Inflammatory macrophage treated with lipopolysaccharide for 4 hours (primary cell): ENCODE measurements at regions not wholly inside any gene's neighbourhood (a gene's known extent, or its start where the extent isn't known, plus 50 kb on each side); places are given as distances from the start of the nearest gene placed in this dataset.
A peak's percentile ranks its signal among the peaks of the same experiment; 100 is the strongest.
"Not testable (repeated sequence)": the region's sequence is repeated elsewhere in the genome, so short reads cannot be mapped to it uniquely, and the experiment has no call there.

Source experiments
- DNase-seq: peaks from one replicate; pipeline ENCODE4 v3.0.0-alpha.2; 2020

DNA sequence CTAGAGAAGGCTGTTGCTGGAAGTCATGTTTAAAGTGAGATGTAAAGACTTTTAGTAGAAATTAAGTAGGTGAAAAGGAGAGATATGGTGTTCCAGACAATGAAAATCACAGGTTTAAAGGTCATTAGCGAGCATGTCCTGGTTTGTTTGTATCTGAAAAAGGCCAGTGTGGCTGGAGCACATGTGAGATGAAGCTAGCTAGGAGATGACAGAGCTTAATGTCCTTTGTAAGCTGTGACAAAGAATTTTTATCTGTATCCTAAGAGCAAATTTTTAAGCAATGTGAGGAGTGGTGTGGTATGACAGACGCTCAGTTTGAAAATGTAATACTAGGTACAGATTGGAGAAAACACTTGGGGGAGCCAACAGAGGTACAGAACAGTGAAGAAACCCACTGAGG is 567.2 kb upstream of the ARRDC3 start:
- no peak for DNase-seq

DNA sequence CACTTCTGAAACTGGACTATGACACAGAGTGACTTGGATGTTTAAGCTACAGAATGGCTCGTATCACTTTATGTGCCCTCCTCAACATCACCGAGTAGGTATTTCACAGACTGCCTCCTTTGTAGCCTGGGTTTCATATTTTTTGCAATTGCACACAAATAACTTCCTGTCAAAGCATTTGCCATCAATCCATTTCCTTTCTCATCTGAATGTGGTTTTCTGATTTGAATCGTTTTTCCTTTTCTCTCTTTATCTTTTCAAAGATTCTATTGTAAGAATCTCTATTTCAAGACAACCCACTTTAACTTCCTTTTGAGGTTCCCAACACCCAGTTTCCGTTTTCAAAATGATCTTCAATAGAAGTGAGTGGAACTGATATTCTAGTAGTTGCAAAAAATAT is 563.8 kb upstream of the ARRDC3 start:
- no peak for DNase-seq

DNA sequence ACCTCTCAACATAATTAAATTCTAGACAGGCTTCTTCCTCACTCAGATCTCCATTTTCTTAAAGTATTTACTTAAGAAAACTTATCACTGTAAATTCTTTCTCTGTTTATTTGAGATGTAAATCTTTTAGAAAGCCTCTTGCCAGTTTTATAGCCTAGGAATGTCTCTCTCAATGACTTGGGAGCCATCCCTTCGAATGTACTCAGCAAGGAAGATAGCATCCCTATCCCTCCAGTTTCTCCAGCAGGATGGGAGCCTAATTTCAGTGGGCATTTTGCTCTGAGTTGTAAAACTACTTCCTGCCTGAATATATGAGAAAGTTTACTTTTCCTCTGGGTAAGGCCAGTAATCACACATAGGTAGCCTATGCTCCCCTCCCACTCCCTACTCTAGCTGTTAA is 558.5 kb upstream of the ARRDC3 start:
- DNase-seq, result no peak

- no peak for DNase-seq
Measured at GRCh38 chr5:91938441-91938840, 555.3 kb upstream of the ARRDC3 start.

DNA sequence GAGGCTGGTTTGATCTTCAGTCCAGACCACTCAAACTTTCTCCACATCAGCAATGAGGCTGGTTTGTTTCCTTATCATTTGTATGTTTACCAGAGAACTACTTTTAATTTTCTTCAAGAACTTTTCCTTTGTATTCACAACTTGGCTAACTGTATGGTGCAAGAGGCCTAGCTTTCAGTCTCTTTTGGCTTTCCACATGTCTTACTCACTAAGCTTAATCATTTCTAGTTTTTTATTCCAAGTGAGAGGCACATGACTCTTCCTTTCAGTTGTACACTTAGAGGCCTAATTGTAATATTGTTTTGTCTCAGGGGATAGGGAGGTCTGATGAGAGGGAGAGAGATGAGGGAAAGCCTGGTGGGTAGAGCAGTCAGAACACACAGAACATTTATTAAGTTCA is 554.0 kb upstream of the ARRDC3 start:
- DNase-seq, result no peak

DNA sequence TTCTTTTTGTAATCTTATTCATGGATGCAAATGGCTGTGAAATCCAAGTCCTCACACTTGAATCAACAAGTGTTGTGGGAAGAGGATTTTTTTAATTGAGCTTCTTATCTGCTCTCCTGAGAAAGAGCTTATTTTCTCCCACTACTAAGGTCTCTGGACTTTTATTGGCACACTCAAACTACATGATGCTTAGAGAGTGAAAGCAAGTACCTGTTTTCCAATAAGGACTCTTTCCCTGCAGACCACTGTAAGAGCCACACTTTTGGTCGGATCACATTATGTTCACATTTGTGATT is 546.4 kb upstream of the ARRDC3 start:
- DNase-seq, result no peak

GRCh38 chr5:91928754-91929521 is 545.8 kb upstream of the ARRDC3 start:
- DNase-seq, result peak; percentile 3

GRCh38 chr5:91927439-91927838 is 544.3 kb upstream of the ARRDC3 start:
- DNase-seq, result no peak

GRCh38 chr5:91925249-91925648 is 542.1 kb upstream of the ARRDC3 start:
- DNase-seq, result no peak

DNA sequence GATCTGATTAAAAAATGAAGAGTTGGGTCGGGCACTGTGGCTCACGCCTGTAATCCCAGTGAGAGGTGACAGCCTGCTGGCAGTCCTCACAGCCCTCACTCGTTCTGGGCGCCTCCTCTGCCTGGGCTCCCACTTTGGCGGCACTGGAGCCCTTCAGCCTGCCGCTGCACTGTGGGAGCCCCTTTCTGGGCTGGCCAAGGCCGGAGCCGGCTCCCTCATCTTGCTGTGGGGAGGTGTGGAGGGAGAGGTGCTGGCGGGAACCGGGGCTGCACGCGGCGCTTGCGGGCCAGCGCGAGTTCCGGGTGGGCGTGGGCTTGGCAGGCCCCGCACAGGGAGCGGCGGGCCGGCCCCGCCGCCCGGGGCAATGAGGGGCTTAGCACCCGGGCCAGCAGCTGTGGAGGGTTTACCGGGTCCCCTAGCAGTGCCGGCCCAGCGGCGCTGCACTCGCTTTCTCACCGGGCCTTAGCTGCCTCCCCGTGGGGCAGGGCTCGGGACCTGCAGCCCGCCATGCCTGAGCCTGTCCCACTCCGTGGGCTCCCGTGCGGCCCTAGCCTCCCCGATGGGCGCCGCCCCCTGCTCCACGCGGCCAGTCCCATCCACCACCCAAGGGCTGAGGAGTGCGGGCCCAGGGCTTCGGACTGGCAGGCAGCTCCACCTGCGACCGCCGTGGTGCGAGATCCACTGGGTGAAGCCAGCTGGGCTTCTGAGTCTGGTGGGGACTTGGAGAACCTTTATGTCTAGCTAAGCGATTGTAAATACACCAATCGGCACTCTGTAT is 534.1 kb upstream of the ARRDC3 start:
- not testable (repeated sequence) for DNase-seq

DNA sequence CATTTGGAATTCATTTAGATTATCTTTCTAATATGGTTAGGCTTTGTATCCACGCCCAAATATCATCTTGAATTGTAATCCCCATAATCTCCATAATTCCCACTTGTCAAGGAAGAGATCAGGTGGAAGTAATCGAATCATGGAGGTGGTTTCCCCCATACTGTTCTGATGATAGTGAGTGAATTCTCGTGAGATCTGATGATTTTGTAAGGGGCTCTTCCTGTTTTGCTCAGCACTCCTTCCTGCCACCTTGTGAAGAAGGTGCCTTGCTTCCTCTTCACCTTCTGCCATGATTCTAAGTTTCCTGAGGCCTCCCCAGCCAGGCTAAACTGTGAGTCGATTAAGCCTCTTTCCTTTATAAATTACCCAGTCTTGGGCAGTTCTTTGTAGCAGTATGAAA is 527.5 kb upstream of the ARRDC3 start:
- no peak for DNase-seq

DNA sequence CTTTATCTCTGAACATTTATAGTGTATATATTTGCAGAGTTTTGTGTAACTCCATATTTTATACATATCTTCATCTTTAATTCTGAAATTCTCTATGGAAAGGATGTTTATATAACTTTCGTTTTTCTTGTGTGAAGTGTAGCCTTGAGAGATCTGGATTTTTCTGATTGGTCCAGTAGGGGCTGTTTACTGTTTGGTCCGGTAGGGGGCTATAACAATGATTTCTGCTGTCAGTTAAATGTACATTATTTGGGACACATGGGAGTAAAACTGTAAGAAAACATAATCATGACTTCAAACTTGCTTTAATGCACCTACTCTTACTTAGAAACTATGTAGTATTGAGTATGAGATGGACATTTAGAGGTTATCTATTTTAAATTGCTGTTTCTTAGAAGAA is 527.1 kb upstream of the ARRDC3 start:
- DNase-seq, result no peak

- no peak for DNase-seq
Measured at GRCh38 chr5:91906494-91906893, 523.4 kb upstream of the ARRDC3 start.

DNA sequence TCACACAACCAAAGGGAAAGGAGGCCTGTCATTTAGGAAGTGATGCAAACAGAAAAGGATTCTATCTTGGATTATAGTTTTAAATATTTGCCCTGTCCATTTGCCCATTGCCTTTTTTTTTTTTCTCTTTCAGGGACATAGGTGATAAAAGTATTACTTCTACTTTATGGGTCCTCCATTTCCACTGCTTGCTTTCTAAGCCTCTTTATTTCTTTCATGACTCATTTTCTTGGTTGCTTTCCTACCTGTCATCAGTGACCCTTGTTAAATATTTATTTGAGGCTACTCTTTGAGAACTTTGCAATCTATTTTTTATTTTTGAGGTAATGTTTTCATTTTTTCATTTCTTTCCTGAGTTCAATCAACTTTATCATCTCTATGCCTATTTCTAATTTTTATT is 522.9 kb upstream of the ARRDC3 start:
- no peak for DNase-seq

- DNase-seq, result no peak
Measured at GRCh38 chr5:91898898-91899297, 515.8 kb upstream of the ARRDC3 start.

DNA sequence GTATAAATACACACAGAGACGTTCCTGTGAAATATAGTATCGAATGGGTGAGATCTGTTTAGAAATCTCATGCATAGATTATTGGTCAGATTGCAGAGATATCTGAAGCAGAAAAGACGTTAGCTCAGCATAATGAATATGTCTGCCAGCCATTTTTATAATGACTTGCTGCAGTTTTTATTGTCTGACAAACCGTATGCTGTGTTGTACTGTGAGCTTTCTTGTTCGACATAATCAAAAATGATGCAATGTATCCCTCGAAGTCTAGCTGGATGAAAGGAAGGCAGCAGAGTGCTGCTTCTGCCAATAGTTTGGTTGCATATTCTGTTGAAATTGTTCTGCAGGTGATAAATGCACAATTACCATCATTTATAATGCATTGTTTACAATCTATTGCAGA is 514.9 kb upstream of the ARRDC3 start:
- no peak for DNase-seq

- DNase-seq, result no peak
Measured at GRCh38 chr5:91888810-91889209, 505.7 kb upstream of the ARRDC3 start.

GRCh38 chr5:91885291-91886265 is 502.5 kb upstream of the ARRDC3 start:
- no peak for DNase-seq

- no peak for DNase-seq
Measured at GRCh38 chr5:91884036-91884435, 500.9 kb upstream of the ARRDC3 start.

DNA sequence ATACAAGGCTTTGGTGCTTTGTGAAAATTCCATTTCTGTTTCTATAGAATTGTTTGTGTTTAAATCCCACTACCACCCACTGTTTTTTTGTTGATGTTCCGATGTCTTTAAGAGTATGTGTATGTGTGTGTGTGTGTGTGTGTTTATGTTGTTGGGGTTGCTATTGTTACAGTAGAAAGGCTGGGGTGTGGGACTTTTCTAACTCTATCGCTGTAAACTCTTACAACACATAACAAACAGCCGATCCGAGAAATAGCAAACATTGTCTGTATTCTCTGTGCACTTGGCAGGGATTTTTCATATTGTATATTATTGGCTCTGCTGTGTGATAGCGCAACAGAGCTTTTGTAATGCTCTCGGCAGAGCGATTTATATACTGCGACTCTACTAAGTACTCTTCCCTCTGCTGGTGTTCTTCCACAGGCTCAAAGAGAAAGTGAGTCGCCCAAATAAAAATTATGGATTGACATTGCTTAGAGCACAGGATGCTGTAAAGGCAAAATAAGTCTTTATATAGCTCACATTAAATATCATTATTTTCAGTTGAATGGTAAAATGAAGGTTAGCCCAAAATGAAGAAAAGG is 492.2 kb upstream of the ARRDC3 start:
- no peak for DNase-seq

DNA sequence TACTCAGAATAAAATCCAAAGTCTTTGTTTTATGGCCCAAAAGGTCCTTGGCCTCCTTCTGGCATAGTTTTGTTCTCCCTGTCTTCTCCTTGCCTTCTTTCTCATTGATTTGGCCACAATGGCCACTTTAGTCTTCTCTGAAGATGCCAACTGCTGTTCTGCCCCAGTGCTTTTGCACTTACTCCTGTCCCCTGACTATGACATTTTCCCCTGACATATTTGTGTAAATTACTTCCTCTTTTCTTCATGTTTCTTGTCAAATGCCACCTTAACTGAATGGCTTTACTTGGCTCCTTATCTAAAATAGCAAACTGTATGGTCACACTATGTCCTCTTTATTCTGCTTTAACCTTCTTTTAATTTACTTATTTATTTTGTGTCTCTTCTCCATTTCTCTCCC is 484.7 kb upstream of the ARRDC3 start:
- DNase-seq, result no peak

DNA sequence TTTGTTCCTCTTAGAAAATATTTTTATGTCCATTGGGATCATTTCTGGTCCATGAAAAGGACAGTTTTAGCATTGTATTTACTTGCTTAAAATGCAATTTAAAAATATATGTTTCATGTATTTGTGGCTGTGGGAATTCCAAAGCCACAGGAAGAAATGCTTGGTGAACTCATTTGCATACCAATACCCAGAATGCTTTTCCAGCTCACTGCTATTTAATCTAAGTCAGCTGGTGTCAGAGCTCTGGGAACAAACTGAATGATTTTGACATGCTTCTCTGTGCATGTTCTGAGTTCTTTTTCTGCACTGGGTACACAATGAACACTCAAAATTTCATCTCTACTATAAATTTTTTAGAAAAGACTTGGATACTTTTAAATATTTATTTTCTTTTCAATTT is 482.8 kb upstream of the ARRDC3 start:
- DNase-seq, result no peak

DNA sequence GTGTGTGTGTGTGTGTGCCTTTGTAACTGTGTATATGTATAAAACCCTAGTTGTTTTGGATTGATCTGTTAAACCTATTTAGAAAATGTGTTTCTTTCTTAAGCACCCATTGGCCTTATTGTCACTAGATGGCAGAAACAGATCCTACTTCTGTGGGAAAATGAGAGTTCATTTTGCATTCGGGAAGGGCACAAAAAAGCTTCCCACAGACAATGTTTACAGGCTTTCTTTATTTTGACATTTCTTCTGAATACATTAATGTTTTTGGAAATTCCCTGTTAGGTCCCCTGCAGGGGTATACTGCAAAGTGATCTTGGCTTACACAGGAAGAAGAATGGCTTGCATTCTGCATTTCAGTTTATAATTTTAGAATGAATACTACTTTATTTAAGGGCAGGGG is 481.8 kb upstream of the ARRDC3 start:
- no peak for DNase-seq
